HG03280 (cell line): ENCODE measurements at regions not wholly inside any gene's neighbourhood (a gene's known extent, or its start where the extent isn't known, plus 50 kb on each side); places are given as distances from the start of the nearest gene placed in this dataset.
A peak's percentile ranks its signal among the peaks of the same experiment; 100 is the strongest.

Experiments used
- ATAC-seq: cut with Tn5 transposase; IDR thresholded peaks from one replicate; pipeline ENCODE4 v1.9.1; 2021; ENCODE audit warnings: mild to moderate bottlenecking, moderate library complexity; ENCODE audit not compliant: unreplicated experiment

GRCh38 chr13:108525827-108526226 lies 103.6 kb upstream of the MYO16 start:
- no peak for ATAC-seq

- ATAC-seq = no peak
Observed at GRCh38 chr13:108526286-108526685, 103.1 kb upstream of the MYO16 start.

GRCh38 chr13:108527844-108528243 lies 101.6 kb upstream of the MYO16 start:
- ATAC-seq = no peak

- ATAC-seq = no peak
Observed at GRCh38 chr13:108528303-108528702, 101.1 kb upstream of the MYO16 start.

GRCh38 chr13:108533842-108534241 lies 95.6 kb upstream of the MYO16 start:
- ATAC-seq = no peak

- ATAC-seq = no peak
Observed at GRCh38 chr13:108534728-108535127, 94.7 kb upstream of the MYO16 start.

- no peak for ATAC-seq
Observed at GRCh38 chr13:108549934-108550333, 79.5 kb upstream of the MYO16 start.

- ATAC-seq = no peak
Observed at GRCh38 chr13:108551674-108552073, 77.7 kb upstream of the MYO16 start.

GRCh38 chr13:108558489-108558888 lies 70.9 kb upstream of the MYO16 start:
- ATAC-seq = no peak

- no peak for ATAC-seq
Observed at GRCh38 chr13:108560093-108560492, 69.3 kb upstream of the MYO16 start.

GRCh38 chr13:108561149-108561548 lies 68.3 kb upstream of the MYO16 start:
- no peak for ATAC-seq

- no peak for ATAC-seq
Observed at GRCh38 chr13:108566413-108567170, 62.8 kb upstream of the MYO16 start.

- ATAC-seq = no peak
Observed at GRCh38 chr13:108572782-108573211, 56.6 kb upstream of the MYO16 start.

GRCh38 chr13:108573455-108573854 lies 56.0 kb upstream of the MYO16 start:
- no peak for ATAC-seq

GRCh38 chr13:108574856-108575255 lies 54.6 kb upstream of the MYO16 start:
- peak; percentile 4 for ATAC-seq

- ATAC-seq = peak; percentile 43
Observed at GRCh38 chr13:108575430-108575829, 54.0 kb upstream of the MYO16 start.
